ENCODE measurements at regions not wholly inside any gene's neighbourhood (a gene's known extent, or its start where the extent isn't known, plus 50 kb on each side); places are given as distances from the start of the nearest gene placed in this dataset.

- TF ChIP-seq CTCF (IDR thresholded peaks at IDR 0.05) (no peak), EP300 (IDR thresholded peaks at IDR 0.05) (no peak)
These were observed 348.7 kb downstream of the NR4A2 start for GRCh38 chr2:155983845-155984244.

Data from ovary (tissue), 3 donors.